Naive thymus-derived CD4-positive, alpha-beta T cell (primary cell): ENCODE measurements at regions not wholly inside any gene's neighbourhood (a gene's known extent, or its start where the extent isn't known, plus 50 kb on each side); places are given as distances from the start of the nearest gene placed in this dataset.

Source experiments
- ATAC-seq: fragments of 150-1000 bp; cut with Tn5 transposase; 2 replicates; pipeline ENCODE4 v1.10.0; 2021; ENCODE audit warnings: mild to moderate bottlenecking, moderate library complexity
- CTCF ChIA-PET: fragments of 350-600 bp; sonication (Branson Sonifier 250); formaldehyde crosslinking; loops from one replicate; lab custom pipeline; 2021; ENCODE audit warnings: antibody characterized with exemption; lab: Charles Lee
- POLR2A ChIA-PET: fragments of 350-600 bp; sonication (Branson Sonifier 250); formaldehyde crosslinking; loops from one replicate; lab custom pipeline; 2021; ENCODE audit warnings: antibody characterized with exemption, inconsistent platforms; lab: Charles Lee
- DNase-seq, 9 donors: peaks; one replicate each; pipeline versions ENCODE4 v3.0.0 to v3.0.0-alpha.2; 2020 to 2022; ENCODE audit warnings: mixed read lengths in 1 of 9
- H3K27ac ChIP-seq: one replicate; pipeline ENCODE4 v1.7.0; 2013; ENCODE audit warnings: mild to moderate bottlenecking, low read depth, low read length, moderate library complexity
- H3K27me3 ChIP-seq, 2 donors: one replicate each; pipeline ENCODE4 v1.7.0; 2013; ENCODE audit warnings: low read length in 2 of 2, mild to moderate bottlenecking in 2 of 2, moderate library complexity in 2 of 2; ENCODE audit not compliant: control insufficient read depth in 2 of 2, insufficient read depth in 2 of 2
- H3K36me3 ChIP-seq, 3 experiments: 1 replicate in 2 of 3; 2 replicates in 1 of 3; pipeline ENCODE4 v1.7.0; 2013; ENCODE audit warnings: low read length in 3 of 3, mild to moderate bottlenecking in 3 of 3, moderate library complexity in 1 of 3; ENCODE audit not compliant: insufficient read depth in 3 of 3, control insufficient read depth in 2 of 3
- H3K4me1 ChIP-seq, 2 donors: one replicate each; pipeline ENCODE4 v1.7.0; 2013; ENCODE audit warnings: low read length in 2 of 2, mild to moderate bottlenecking in 2 of 2, moderate library complexity in 1 of 2; ENCODE audit not compliant: control insufficient read depth in 2 of 2, insufficient read depth in 2 of 2
- H3K4me3 ChIP-seq: 2 replicates; pipeline ENCODE4 v1.7.0; 2013; ENCODE audit warnings: mild to moderate bottlenecking, low read length
- H3K9me3 ChIP-seq, 3 experiments: 1 replicate in 2 of 3; 2 replicates in 1 of 3; pipeline ENCODE4 v1.7.0; 2013; ENCODE audit warnings: low read length in 3 of 3; ENCODE audit not compliant: control insufficient read depth in 2 of 3
- H3K27ac Mint-ChIP-seq, 9 donors: one replicate each; pipeline ENCODE4 v1.8.0; 2020 to 2022; ENCODE audit warnings: mixed read lengths in 9 of 9, mild to moderate bottlenecking in 8 of 9, moderate library complexity in 5 of 9, inconsistent platforms in 2 of 9
- H3K27me3 Mint-ChIP-seq, 5 donors: one replicate each; pipeline ENCODE4 v1.8.0; 2021 to 2022; ENCODE audit warnings: mixed read lengths in 5 of 5, mild to moderate bottlenecking in 1 of 5
- H3K36me3 Mint-ChIP-seq, 5 donors: one replicate each; pipeline ENCODE4 v1.8.0; 2020 to 2022; ENCODE audit warnings: mixed read lengths in 5 of 5, mild to moderate bottlenecking in 3 of 5, inconsistent platforms in 1 of 5
- H3K4me1 Mint-ChIP-seq, 7 donors: one replicate each; pipeline ENCODE4 v1.8.0; 2020 to 2022; ENCODE audit warnings: mixed read lengths in 7 of 7, mild to moderate bottlenecking in 3 of 7, inconsistent platforms in 1 of 7
- H3K4me3 Mint-ChIP-seq, 10 donors: one replicate each; pipeline ENCODE4 v1.8.0; 2020 to 2022; ENCODE audit warnings: mild to moderate bottlenecking in 10 of 10, mixed read lengths in 10 of 10, moderate library complexity in 6 of 10, inconsistent platforms in 2 of 10
- H3K9me3 Mint-ChIP-seq, 11 donors: one replicate each; pipeline ENCODE4 v1.8.0; 2020 to 2022; ENCODE audit warnings: mixed read lengths in 11 of 11, mild to moderate bottlenecking in 4 of 11, inconsistent platforms in 1 of 11, moderate library complexity in 1 of 11
- intact Hi-C, 2 donors: fragments of 100-400 bp; cut with micrococcal nuclease; formaldehyde crosslinking; loops; one replicate each; pipeline ENCODE4 v1.15.1; 2023

GRCh38 chr4:178681871-178682270 lies 1239.6 kb upstream of the AGA start:
- intact Hi-C loops = no loop called here
- Histone ChIP-seq H3K27ac (no peak overlapping the region), H3K27me3 (no peaks in the 10 kb centered on the region), H3K36me3 (no peaks in the 10 kb centered on the region), H3K4me1 (no peaks in the 10 kb centered on the region), H3K4me3 (no peak overlapping the region), H3K9me3 (no peaks in the 10 kb centered on the region)
- Mint-ChIP-seq H3K27me3 (no peaks in the 10 kb centered on the region), H3K36me3 (no peaks in the 10 kb centered on the region), H3K4me3 (no peak overlapping the region), H3K4me1 (no peaks in the 10 kb centered on the region), H3K9me3 (peaks cover 0 to 20% (median 4%) of the 10 kb centered on the region in 11 donors), H3K27ac (no peak overlapping the region)
- ATAC-seq (no peak), DNase-seq (no peak)
- ChIA-PET CTCF (no interaction called here), POLR2A (no interaction called here)

- CTCF ChIA-PET = no interaction called here
Measured at GRCh38 chr4:178689926-178690325, 1247.7 kb upstream of the AGA start.

GRCh38 chr4:178693816-178694215 lies 1251.6 kb upstream of the AGA start:
- ChIA-PET POLR2A (no interaction called here), CTCF (no interaction called here)
- DNase-seq (no peak), ATAC-seq (no peak)
- Histone ChIP-seq H3K4me1 (no peaks in the 10 kb centered on the region), H3K27me3 (no peaks in the 10 kb centered on the region), H3K9me3 (no peaks in the 10 kb centered on the region), H3K36me3 (no peaks in the 10 kb centered on the region), H3K4me3 (no peak overlapping the region), H3K27ac (no peak overlapping the region)
- Mint-ChIP-seq H3K27ac (no peak overlapping the region), H3K36me3 (no peaks in the 10 kb centered on the region), H3K27me3 (no peaks in the 10 kb centered on the region), H3K4me1 (no peaks in the 10 kb centered on the region), H3K4me3 (no peak overlapping the region), H3K9me3 (peaks cover 0 to 6% (median 2%) of the 10 kb centered on the region in 11 donors)
- intact Hi-C loops = no loop called here

More at GRCh38 chr4:178689926-178690325, 1247.7 kb upstream of the AGA start:
- Histone ChIP-seq H3K9me3 (no peaks in the 10 kb centered on the region), H3K4me3 (no peak overlapping the region), H3K36me3 (no peaks in the 10 kb centered on the region), H3K27me3 (no peaks in the 10 kb centered on the region), H3K27ac (no peak overlapping the region), H3K4me1 (no peaks in the 10 kb centered on the region)
- ATAC-seq (no peak), DNase-seq (no peak)
- H3K4me3 Mint-ChIP-seq = no peak overlapping the region
- H3K36me3 Mint-ChIP-seq = no peaks in the 10 kb centered on the region
- no peaks in the 10 kb centered on the region for H3K27me3 Mint-ChIP-seq
- no peak overlapping the region for H3K27ac Mint-ChIP-seq
- H3K4me1 Mint-ChIP-seq = no peaks in the 10 kb centered on the region
- intact Hi-C loops = no loop called here
- peaks cover 0 to 23% (median 3%) of the 10 kb centered on the region in 11 donors for H3K9me3 Mint-ChIP-seq
- POLR2A ChIA-PET = no interaction called here

GRCh38 chr4:178696515-178696914 lies 1254.3 kb upstream of the AGA start:
- Mint-ChIP-seq H3K27me3 (no peaks in the 10 kb centered on the region), H3K9me3 (peaks cover 0 to 13% (median 0%) of the 10 kb centered on the region in 11 donors), H3K36me3 (no peaks in the 10 kb centered on the region), H3K27ac (no peak overlapping the region), H3K4me3 (no peak overlapping the region), H3K4me1 (no peaks in the 10 kb centered on the region)
- intact Hi-C loops = no loop called here
- no peaks in the 10 kb centered on the region for H3K4me1 ChIP-seq
- ATAC-seq (no peak), DNase-seq (no peak)
- ChIA-PET POLR2A (no interaction called here), CTCF (no interaction called here)
- no peak overlapping the region for H3K4me3 ChIP-seq
- no peaks in the 10 kb centered on the region for H3K27me3 ChIP-seq
- no peak overlapping the region for H3K27ac ChIP-seq
- no peaks in the 10 kb centered on the region for H3K9me3 ChIP-seq
- H3K36me3 ChIP-seq = no peaks in the 10 kb centered on the region

- no peaks in the 10 kb centered on the region for H3K4me1 ChIP-seq
- no peak overlapping the region for H3K4me3 ChIP-seq
- no peaks in the 10 kb centered on the region for H3K36me3 ChIP-seq
- Mint-ChIP-seq H3K4me3 (no peak overlapping the region), H3K4me1 (no peaks in the 10 kb centered on the region), H3K27me3 (no peaks in the 10 kb centered on the region), H3K36me3 (no peaks in the 10 kb centered on the region), H3K27ac (no peak overlapping the region), H3K9me3 (peaks cover 0 to 13% (median 6%) of the 10 kb centered on the region in 11 donors)
- DNase-seq (no peak), ATAC-seq (no peak)
- H3K27ac ChIP-seq = no peak overlapping the region
- POLR2A ChIA-PET = no interaction called here
- no peaks in the 10 kb centered on the region for H3K27me3 ChIP-seq
- intact Hi-C loops = no loop called here
- H3K9me3 ChIP-seq = no peaks in the 10 kb centered on the region
- CTCF ChIA-PET = no interaction called here
Measured at GRCh38 chr4:178712486-178712885, 1270.2 kb upstream of the AGA start.

GRCh38 chr4:178738026-178738425 lies 1295.8 kb upstream of the AGA start:
- no peak for DNase-seq
- ATAC-seq = no peak
- H3K4me1 ChIP-seq = no peaks in the 10 kb centered on the region
- no peak overlapping the region for H3K27ac ChIP-seq
- no peaks in the 10 kb centered on the region for H3K9me3 ChIP-seq
- intact Hi-C loops = no loop called here
- no peaks in the 10 kb centered on the region for H3K27me3 Mint-ChIP-seq
- no peaks in the 10 kb centered on the region for H3K36me3 ChIP-seq
- H3K4me1 Mint-ChIP-seq = no peaks in the 10 kb centered on the region
- no peak overlapping the region for H3K4me3 Mint-ChIP-seq
- peaks cover 0 to 4% (median 1%) of the 10 kb centered on the region in 11 donors for H3K9me3 Mint-ChIP-seq
- no peak overlapping the region for H3K27ac Mint-ChIP-seq
- H3K36me3 Mint-ChIP-seq = no peaks in the 10 kb centered on the region
- no peak overlapping the region for H3K4me3 ChIP-seq
- ChIA-PET POLR2A (no interaction called here), CTCF (no interaction called here)
- H3K27me3 ChIP-seq = no peaks in the 10 kb centered on the region

GRCh38 chr4:178745203-178745602 lies 1303.0 kb upstream of the AGA start:
- Histone ChIP-seq H3K36me3 (no peaks in the 10 kb centered on the region), H3K27ac (no peak overlapping the region), H3K9me3 (no peaks in the 10 kb centered on the region), H3K27me3 (no peaks in the 10 kb centered on the region), H3K4me1 (no peaks in the 10 kb centered on the region), H3K4me3 (no peak overlapping the region)
- CTCF ChIA-PET = no interaction called here
- POLR2A ChIA-PET = no interaction called here
- Mint-ChIP-seq H3K27me3 (no peaks in the 10 kb centered on the region), H3K36me3 (no peaks in the 10 kb centered on the region), H3K9me3 (peaks cover 0 to 15% (median 3%) of the 10 kb centered on the region in 11 donors), H3K27ac (no peak overlapping the region), H3K4me1 (no peaks in the 10 kb centered on the region), H3K4me3 (no peak overlapping the region)
- no peak for DNase-seq
- ATAC-seq = no peak
- intact Hi-C loops = no loop called here
